ENCODE measurements at regions not wholly inside any gene's neighbourhood (a gene's known extent, or its start where the extent isn't known, plus 50 kb on each side); places are given as distances from the start of the nearest gene placed in this dataset.

- no peak for DNase-seq
Measured at GRCh38 chr10:47053081-47053798, 142.0 kb downstream of the PTPN20 start.

DNA sequence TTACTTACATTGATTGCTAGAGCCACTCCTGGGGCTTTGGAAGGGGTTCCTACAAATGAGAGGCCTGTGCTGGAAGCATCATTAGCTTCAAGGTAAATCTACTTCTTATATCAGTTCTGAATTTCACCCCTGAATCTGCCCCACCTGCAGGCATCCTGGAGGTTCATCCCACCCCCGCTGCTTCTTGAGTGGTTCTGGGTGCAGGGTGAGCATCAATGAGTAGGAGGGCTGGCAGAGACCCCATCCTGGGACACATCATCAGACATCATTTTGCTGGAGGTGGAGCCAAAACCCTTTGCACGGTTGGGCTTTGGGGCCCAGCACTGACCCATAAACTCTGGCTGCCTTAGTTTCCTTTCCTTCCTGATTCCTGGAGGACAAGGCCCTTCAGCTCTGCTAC, 143.7 kb downstream of the PTPN20 start:
- no peak for DNase-seq

DNA sequence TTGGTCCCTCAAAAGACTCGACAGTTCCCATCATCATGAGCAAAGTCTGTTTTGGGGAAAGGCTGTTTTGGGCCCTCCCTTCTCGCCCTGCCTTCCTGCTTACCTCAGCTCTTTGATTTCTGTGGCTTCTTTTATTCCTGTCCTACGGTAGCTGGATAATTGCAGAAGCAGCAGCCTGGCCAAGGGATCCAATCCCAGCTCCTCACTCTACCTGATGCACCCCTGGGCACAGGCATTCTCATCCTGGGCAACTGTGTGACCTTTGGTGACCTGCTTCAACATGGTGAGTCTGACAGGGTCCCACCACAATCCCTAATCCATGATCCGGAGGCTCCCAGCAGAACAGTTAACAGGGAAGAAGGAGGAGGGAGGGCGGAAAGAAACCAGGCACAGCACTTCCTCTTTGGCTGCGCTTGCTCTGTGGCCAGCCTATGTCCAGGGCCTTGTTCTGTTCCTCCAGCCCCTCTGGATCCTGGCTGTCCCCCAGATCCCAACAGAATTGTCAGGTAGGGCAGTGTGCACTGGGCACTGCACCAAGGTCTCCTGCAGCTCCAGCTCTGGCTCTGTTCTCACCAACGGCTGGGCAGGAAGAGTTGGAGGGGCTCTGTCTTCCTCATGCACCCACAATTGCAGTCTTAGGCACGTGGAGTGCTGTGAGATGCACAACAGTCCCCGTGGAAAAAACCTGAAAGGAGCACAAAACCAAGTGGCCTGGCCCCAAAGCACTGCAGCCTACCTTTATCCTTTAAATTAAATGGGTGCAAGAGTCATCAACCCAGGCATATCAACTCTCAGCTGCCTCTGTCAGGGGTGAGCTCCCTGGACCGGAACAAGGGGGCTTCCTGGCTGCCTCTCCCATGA, 144.4 kb downstream of the PTPN20 start:
- no peak for DNase-seq

DNA sequence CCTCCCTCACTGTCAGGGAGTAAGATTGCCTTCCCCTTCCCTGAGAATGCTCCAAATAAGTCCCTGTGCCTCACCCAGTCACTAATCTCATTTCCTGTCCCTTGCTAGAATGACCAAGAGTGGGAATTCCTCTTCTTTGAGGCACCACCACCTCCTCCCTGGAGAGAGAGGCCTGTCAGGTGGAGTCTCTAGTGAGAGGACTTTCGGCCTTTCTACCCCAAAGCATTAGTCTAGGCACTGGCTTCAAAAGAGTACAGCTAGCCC, 145.0 kb downstream of the PTPN20 start:
- DNase-seq: no peak

- DNase-seq: no peak
Measured at GRCh38 chr10:47057471-47057870, 146.2 kb downstream of the PTPN20 start.

DNA sequence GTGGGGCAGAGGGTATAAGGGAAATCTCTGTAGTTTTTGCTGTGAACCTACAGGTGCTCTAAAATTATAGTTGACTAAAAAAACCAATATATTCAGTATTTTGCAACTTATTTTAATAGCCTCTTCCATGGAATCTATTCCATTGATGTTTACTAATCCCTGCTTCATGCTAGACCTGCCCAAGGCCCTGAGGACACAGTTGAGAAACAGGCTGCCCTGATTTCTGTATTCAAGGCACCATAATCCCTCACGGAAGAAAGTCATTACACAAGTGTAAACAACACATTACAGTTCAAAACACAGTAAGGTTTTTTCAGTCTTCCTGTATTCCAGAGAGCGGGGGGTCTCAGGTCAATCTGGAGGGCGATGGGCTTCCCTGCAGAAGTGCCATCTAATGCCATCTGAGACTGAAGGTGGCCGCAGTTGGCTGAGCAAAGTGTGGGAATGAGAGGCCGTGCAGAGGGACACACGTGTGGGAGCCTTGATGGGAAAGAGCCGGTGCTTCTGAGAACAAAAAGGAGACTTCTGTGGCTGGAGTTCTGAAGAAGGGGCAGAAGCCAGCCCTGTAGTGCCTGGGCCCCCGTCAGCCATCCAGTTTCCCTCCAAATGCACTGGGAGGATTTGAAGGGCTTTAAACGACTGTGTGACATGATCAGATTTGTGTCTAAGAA, 146.9 kb downstream of the PTPN20 start:
- no peak for DNase-seq

DNA sequence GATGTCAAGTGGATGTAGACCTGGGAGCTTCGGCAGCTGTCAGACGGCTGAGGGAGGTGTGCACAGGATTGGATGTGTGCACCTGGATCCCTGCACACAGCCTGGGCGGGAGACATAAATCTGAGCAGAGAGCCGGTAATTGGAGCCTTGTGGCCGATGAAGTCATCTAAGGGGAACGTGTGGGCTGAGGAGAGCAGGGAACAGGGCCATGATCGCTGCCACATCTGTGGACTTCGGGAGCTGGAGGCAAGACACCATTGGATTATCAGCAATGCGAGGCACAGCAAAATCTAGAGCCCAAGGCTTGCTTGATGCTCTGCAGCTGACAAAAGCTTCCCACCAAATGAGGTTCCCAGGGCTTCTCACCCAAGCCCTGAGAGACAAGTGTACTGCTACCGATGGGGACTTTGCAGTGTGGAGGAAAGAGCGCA, 147.7 kb downstream of the PTPN20 start:
- no peak for DNase-seq

DNA sequence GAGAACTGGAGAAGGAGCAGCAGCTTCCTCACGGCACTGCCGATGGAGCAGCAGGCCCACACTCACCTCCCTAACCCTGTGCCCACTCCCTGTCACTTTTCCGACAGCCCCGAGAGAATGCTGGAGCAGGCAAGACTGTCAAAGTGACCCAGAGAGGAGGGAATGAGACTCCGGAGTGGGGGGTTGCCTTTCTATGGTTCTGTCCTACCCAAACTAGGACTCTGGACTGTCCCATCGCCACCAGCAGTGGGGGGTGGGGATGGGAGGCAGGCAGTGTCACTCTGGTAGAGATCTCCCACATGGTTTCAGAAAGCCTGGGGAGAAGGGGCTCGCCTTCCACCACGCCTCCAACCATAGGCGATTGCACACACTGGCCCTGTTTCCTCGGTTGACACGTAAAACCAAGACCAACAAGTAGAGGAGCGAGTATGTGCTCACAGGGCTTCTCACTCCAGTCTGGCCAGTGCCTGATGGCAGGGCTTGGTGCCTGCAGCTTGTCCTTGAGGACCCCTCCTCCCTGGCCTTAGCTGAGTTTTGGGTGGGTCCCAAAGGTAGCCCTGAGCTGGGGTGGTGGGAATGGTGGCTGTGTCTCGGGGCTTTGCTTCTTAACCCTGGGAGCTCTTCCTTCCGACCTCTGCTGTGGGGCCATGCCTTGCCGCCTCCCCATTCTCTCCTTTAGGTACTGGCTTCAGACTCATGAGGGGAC, 148.5 kb downstream of the PTPN20 start:
- no peak for DNase-seq

GRCh38 chr10:47060356-47060755, 149.1 kb downstream of the PTPN20 start:
- no peak for DNase-seq

DNA sequence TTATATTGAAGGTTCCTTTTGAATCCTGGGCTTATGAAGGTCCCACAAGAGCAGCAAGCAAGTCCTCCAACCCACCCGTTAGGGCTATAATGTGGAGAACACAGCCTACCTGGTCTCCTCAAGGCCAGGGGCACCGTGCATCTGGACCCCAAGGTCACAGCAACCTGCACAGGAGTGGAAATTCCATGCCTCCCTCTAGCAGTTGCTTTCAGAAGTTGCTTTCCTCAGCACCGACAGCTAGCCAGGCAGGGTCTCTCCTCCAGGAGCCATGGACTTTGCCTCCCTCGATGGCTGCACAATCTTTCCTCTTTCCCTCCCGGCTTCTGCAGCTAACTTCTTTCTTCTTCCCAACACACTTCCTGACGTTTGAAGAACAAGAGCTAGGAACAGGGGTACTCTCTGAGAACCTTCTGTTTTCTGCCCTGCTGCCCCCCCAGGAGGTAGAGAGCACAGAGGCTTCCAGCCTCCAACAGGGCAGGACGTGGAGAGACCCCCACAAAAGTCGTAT, 149.8 kb downstream of the PTPN20 start:
- no peak for DNase-seq

- DNase-seq: no peak
Measured at GRCh38 chr10:47061776-47062175, 150.5 kb downstream of the PTPN20 start.

DNA sequence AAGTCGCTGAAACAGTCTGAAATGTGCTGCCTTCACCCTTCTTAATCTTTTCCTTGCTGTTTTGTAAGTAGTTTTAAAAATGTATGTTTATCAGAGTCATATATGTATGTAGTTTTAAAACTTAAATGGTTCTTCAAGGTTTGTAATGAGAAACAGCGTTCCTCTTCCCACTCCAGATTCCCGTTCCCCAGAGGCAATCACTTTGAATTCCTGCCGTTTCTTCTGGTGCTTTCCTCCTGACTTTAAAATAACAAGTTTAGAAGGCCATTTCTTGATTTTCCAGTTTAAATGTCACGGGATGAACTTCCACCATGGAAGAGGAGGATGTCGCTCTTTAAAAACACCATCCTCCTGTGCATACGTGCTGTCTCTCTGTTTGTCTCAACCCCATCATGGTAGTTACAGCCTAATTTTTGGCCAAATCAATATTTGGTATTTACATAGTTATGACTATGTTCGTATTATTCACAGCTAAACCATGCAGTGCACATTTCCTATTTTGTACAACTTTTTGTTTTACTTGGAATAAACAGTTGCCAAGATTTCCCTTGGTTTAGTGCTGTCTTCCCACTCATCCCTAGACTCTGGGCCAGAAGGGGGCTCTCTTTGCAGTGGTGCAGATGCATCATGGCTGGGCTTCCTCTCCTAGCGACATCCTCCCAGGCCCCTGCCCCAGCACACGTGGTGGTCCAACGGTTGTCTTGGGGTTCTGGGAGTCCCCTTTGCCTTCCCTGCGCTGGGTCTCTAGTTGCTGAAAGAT, 151.4 kb downstream of the PTPN20 start:
- no peak for DNase-seq

DNA sequence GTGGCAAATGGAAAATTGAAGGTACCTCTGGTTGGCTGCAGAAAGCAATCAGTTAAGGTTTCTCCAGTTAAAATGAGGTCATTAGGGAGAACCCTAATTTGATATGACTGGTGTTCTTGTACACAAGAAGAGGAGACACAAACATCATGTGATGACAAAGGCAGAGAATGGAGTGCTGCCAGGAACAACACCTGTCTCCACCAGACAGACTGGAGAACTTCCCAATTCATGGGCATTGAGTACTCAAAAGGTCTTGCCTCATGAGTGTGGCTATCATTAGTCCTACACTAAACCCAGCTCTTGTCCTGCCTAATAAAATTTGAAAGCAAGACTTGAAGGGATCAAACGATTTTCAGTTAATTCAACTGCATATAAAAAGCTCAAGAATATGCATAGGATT, 152.6 kb downstream of the PTPN20 start:
- no peak for DNase-seq

- no peak for DNase-seq
Measured at GRCh38 chr10:47065903-47066302, 154.7 kb downstream of the PTPN20 start.

DNA sequence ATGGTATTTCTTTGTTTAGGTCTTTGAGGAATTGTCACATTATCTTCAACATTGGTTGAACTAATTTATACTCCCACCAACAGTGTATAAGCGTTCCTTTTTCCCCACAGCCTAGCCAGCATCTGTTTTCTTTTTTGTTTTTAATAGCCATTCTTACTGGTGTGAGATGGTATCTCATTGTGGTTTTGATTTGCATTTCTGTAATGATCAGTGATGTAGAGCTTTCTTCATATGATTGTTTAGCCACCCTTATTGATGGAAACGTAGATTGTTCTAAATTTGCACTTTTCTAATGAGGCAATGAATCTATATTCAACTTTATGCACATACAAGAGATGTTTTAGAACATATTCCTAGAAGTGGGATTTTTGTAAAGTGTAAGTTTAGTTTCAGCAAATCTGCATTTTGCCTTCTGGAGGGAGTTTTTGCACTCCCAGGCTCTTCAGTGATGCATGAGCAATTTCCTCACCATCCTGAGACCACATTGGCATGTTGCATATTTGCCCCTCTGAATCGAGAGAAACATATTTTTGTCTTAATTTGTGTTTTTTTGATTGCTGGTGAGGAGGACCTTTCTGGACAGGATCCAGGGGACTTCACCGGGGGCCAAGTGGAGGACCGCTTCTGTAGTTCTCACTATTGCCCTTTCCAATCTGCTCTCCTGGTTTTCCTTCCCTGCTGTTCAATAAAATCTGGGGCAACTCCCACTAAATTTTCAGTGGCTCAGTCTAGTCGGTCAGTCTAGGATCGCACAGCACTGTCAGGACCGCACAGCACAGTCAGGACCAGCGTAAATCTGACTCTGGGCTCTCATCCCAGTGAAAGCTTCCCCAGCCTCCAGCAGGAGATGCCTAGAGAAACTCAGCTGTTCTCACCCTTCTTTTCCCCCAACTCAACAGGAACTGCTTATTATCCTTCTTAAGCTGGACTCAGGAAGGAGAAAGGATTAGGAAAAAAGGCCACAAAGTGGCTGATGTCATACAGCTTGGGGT, 157.0 kb downstream of the PTPN20 start:
- DNase-seq: no peak

- no peak for DNase-seq
Measured at GRCh38 chr10:47070541-47070940, 159.3 kb downstream of the PTPN20 start.

GRCh38 chr10:47071891-47072290, 160.7 kb downstream of the PTPN20 start:
- DNase-seq: no peak

GRCh38 chr10:47073967-47074366, 162.7 kb downstream of the PTPN20 start:
- no peak for DNase-seq

DNA sequence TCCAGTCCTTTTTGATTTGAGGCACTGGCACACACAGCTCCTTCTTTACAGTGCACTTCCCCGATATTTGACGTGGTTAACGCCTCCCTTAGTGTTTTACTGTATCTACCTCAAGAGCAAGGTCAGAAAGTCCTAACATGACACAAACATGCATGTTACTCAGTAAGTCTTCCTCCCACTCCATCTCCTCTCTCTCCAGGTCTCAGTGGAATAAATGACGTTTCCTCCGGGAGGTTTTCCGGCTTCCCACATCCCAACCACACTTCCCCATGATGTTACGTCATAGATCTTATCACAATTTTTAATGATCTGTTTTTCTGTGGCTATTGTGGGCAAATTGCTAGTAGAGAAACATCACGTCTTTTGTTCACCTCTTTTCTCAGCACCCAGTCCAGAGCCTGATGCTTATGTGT, 165.7 kb downstream of the PTPN20 start:
- no peak for DNase-seq

DNA sequence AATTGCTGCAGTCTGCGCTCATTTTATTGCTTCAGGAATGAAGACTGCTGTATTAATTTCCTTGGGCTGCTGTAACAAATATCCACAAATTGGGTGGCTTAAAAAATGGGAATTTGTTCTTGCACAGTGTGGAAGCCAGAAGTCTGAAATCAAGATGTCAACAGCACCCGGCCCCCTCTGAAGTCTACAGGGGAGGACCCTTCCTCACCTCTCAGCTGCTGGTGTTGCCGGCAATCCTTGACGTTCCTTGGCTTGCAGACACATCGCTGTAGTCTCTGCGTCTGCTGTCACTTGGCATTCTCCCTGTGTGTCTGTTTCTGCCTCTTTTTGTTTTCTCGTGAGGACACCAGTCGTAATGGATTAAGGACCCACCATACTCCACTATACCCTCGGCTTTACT, 166.2 kb downstream of the PTPN20 start:
- no peak for DNase-seq

- DNase-seq: no peak
Measured at GRCh38 chr10:47077941-47078340, 166.7 kb downstream of the PTPN20 start.

All from CD4-positive, alpha-beta T cell treated with Interleukin-4 for 1 hour (primary cell).